Parathyroid adenoma (tissue), 2 donors: ENCODE measurements at regions not wholly inside any gene's neighbourhood (a gene's known extent, or its start where the extent isn't known, plus 50 kb on each side); places are given as distances from the start of the nearest gene placed in this dataset.

Experiments
- H2AFZ ChIP-seq: fragments of 300-600 bp; sonication (generic); one replicate; pipeline ENCODE4 v1.7.0; 2017; ENCODE audit warnings: antibody characterized with exemption, mild to moderate bottlenecking
- H3K27ac ChIP-seq: fragments of 300-600 bp; sonication (generic); one replicate; pipeline ENCODE4 v1.7.0; 2017
- H3K27me3 ChIP-seq: fragments of 300-600 bp; sonication (generic); one replicate; pipeline ENCODE4 v1.7.0; 2017; ENCODE audit warnings: low read length; ENCODE audit not compliant: control insufficient read depth, insufficient read depth
- H3K36me3 ChIP-seq: fragments of 300-600 bp; sonication (generic); one replicate; pipeline ENCODE4 v1.7.0; 2017; ENCODE audit warnings: low read length; ENCODE audit not compliant: control insufficient read depth, insufficient read depth
- H3K4me1 ChIP-seq: fragments of 300-600 bp; sonication (generic); one replicate; pipeline ENCODE4 v1.7.0; 2017; ENCODE audit warnings: control low read depth
- H3K4me2 ChIP-seq: fragments of 300-600 bp; sonication (generic); one replicate; pipeline ENCODE4 v1.7.0; 2017; ENCODE audit warnings: low read length
- H3K4me3 ChIP-seq: fragments of 300-600 bp; sonication (generic); one replicate; pipeline ENCODE4 v1.7.0; 2017; ENCODE audit warnings: low read depth, low read length
- H3K79me2 ChIP-seq: fragments of 300-600 bp; sonication (generic); one replicate; pipeline ENCODE4 v1.7.0; 2017; ENCODE audit warnings: control low read depth
- H3K9ac ChIP-seq: fragments of 300-600 bp; sonication (generic); one replicate; pipeline ENCODE4 v1.7.0; 2017; ENCODE audit warnings: mild to moderate bottlenecking
- H3K9me3 ChIP-seq: fragments of 300-600 bp; sonication (generic); one replicate; pipeline ENCODE4 v1.7.0; 2017; ENCODE audit warnings: low read length; ENCODE audit not compliant: control insufficient read depth
- CTCF ChIP-seq: fragments of 300-600 bp; sonication (generic); IDR thresholded peaks from one replicate; pipeline ENCODE4 v1.7.0; 2017; ENCODE audit warnings: antibody characterized with exemption, mild to moderate bottlenecking
- donor health status: primary hyperparathyroidism.

- Histone ChIP-seq H3K4me3 (no peak overlapping the region), H3K9ac (no peak overlapping the region), H3K4me1 (no peaks in the 10 kb centered on the region), H3K36me3 (no peaks in the 10 kb centered on the region), H3K27me3 (no peaks in the 10 kb centered on the region), H2AFZ (peak overlapping the region; percentile 34), H3K9me3 (no peaks in the 10 kb centered on the region), H3K27ac (no peak overlapping the region), H3K79me2 (no peaks in the 10 kb centered on the region), H3K4me2 (no peak overlapping the region)
- peak; percentile 64 for TF ChIP-seq CTCF
Observed at GRCh38 chr10:88114368-88114767, 250.9 kb downstream of the PTEN start.

- Histone ChIP-seq H3K27ac (no peak overlapping the region), H3K9ac (no peak overlapping the region), H3K79me2 (no peaks in the 10 kb centered on the region), H3K4me2 (no peak overlapping the region), H2AFZ (no peak overlapping the region), H3K4me1 (no peaks in the 10 kb centered on the region), H3K9me3 (no peaks in the 10 kb centered on the region), H3K36me3 (no peaks in the 10 kb centered on the region), H3K4me3 (no peak overlapping the region), H3K27me3 (no peaks in the 10 kb centered on the region)
- no peak for TF ChIP-seq CTCF
Observed at GRCh38 chr10:88115407-88115806, 252.0 kb downstream of the PTEN start.

- no peaks in the 10 kb centered on the region for H3K4me1 ChIP-seq
Observed at GRCh38 chr10:88115968-88116367, 252.5 kb downstream of the PTEN start.

GRCh38 chr10:88116481-88116880, 253.1 kb downstream of the PTEN start:
- H3K9ac ChIP-seq, result no peak overlapping the region
- no peaks in the 10 kb centered on the region for H3K36me3 ChIP-seq
- no peak overlapping the region for H3K27ac ChIP-seq
- H3K9me3 ChIP-seq, result no peaks in the 10 kb centered on the region
- no peak for TF ChIP-seq CTCF
- H3K79me2 ChIP-seq, result no peaks in the 10 kb centered on the region
- H3K4me2 ChIP-seq, result no peak overlapping the region
- no peak overlapping the region for H3K4me3 ChIP-seq
- no peak overlapping the region for H2AFZ ChIP-seq
- H3K27me3 ChIP-seq, result no peaks in the 10 kb centered on the region
- H3K4me1 ChIP-seq, result no peaks in the 10 kb centered on the region

More at GRCh38 chr10:88115968-88116367, 252.5 kb downstream of the PTEN start:
- Histone ChIP-seq H3K79me2 (no peaks in the 10 kb centered on the region), H3K4me3 (no peak overlapping the region), H2AFZ (no peak overlapping the region), H3K27ac (no peak overlapping the region), H3K4me2 (no peak overlapping the region), H3K36me3 (no peaks in the 10 kb centered on the region), H3K27me3 (no peaks in the 10 kb centered on the region), H3K9me3 (no peaks in the 10 kb centered on the region), H3K9ac (no peak overlapping the region)
- no peak for TF ChIP-seq CTCF

GRCh38 chr10:88116971-88117626, 253.7 kb downstream of the PTEN start:
- Histone ChIP-seq H3K4me1 (no peaks in the 10 kb centered on the region), H3K27ac (no peak overlapping the region), H3K9me3 (no peaks in the 10 kb centered on the region), H3K4me2 (no peak overlapping the region), H3K9ac (no peak overlapping the region), H2AFZ (no peak overlapping the region), H3K79me2 (no peaks in the 10 kb centered on the region), H3K27me3 (no peaks in the 10 kb centered on the region), H3K36me3 (no peaks in the 10 kb centered on the region), H3K4me3 (no peak overlapping the region)
- no peak for TF ChIP-seq CTCF
